HEK293 (cell line): ENCODE measurements at regions not wholly inside any gene's neighbourhood (a gene's known extent, or its start where the extent isn't known, plus 50 kb on each side); places are given as distances from the start of the nearest gene placed in this dataset.

Source experiments
- BCL11A ChIP-seq: fragments of 450-650 bp; formaldehyde crosslinking; IDR thresholded peaks from 2 replicates; pipeline ENCODE4 v1.5.1; 2016; ENCODE audit warnings: low read depth, missing biosample characterization, missing genetic modification characterization
- KLF10 ChIP-seq: fragments of 450-650 bp; IDR thresholded peaks from 2 replicates; pipeline ENCODE4 v1.5.1; 2018; ENCODE audit warnings: missing biosample characterization, mild to moderate bottlenecking, missing genetic modification characterization
- WT1 ChIP-seq: fragments of 450-650 bp; formaldehyde crosslinking; IDR thresholded peaks from 2 replicates; pipeline ENCODE4 v1.5.1; 2016; ENCODE audit warnings: missing biosample characterization, missing genetic modification characterization
- ZBTB17 ChIP-seq: fragments of 450-650 bp; formaldehyde crosslinking; IDR thresholded peaks from 2 replicates; pipeline ENCODE4 v1.5.1; 2016; ENCODE audit warnings: missing biosample characterization, missing genetic modification characterization
- ZBTB20 ChIP-seq: fragments of 450-650 bp; formaldehyde crosslinking; IDR thresholded peaks from 2 replicates; pipeline ENCODE4 v1.5.1; 2016; ENCODE audit warnings: missing biosample characterization, missing genetic modification characterization
- ZNF423 ChIP-seq: fragments of 450-650 bp; formaldehyde crosslinking; IDR thresholded peaks from 2 replicates; pipeline ENCODE4 v1.5.1; 2016; ENCODE audit warnings: missing biosample characterization, missing genetic modification characterization
- ZNF555 ChIP-seq: fragments of 450-650 bp; formaldehyde crosslinking; conservative IDR thresholded peaks from 2 replicates; pipeline ENCODE4 v1.5.1; 2017; ENCODE audit warnings: missing biosample characterization, mild to moderate bottlenecking, missing genetic modification characterization, inconsistent platforms
- ZNF768 ChIP-seq: fragments of 450-650 bp; formaldehyde crosslinking; IDR thresholded peaks from 2 replicates; pipeline ENCODE4 v1.5.1; 2018; ENCODE audit warnings: missing biosample characterization, mild to moderate bottlenecking, missing genetic modification characterization
- ZNF843 ChIP-seq: fragments of 450-650 bp; formaldehyde crosslinking; IDR thresholded peaks from 2 replicates; pipeline ENCODE4 v1.5.1; 2016; ENCODE audit warnings: missing biosample characterization, missing genetic modification characterization
- ZXDB ChIP-seq: fragments of 450-650 bp; formaldehyde crosslinking; IDR thresholded peaks from 2 replicates; pipeline ENCODE4 v1.5.1; 2016; ENCODE audit warnings: missing biosample characterization, missing genetic modification characterization
- TF ChIP-seq, protein P1 (sequence below): fragments of 450-650 bp; formaldehyde crosslinking; IDR thresholded peaks from 2 replicates; pipeline ENCODE4 v1.5.1; 2017; ENCODE audit warnings: missing biosample characterization, missing genetic modification characterization
- TF ChIP-seq, protein P2 (sequence below): fragments of 450-650 bp; formaldehyde crosslinking; IDR thresholded peaks from 2 replicates; pipeline ENCODE4 v1.5.1; 2016; ENCODE audit warnings: missing biosample characterization, missing genetic modification characterization
- TF ChIP-seq, protein P3 (sequence below): fragments of 450-650 bp; formaldehyde crosslinking; IDR thresholded peaks from 2 replicates; pipeline ENCODE4; 2016; ENCODE audit warnings: missing biosample characterization, missing genetic modification characterization

DNA sequence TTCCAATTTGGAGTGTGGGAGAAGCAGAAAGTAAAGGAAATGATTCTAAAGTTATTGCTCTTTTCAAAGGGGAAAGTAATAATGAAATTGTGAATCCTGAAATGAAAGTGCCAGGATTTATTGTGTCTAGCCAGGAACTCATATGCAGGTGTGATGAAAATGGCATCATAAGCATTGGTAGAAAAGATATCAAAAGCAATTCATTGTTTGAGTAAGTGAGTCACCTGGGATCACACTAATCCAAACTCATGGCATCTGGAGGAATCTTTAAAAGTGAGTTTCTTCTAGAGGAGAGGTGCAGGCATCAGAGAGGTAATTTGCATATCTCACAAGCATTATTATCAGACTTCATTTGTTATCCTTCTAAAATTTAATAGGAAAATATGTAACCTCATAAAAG, 84.7 kb downstream of the LARP7 start:
- TF ChIP-seq, protein P1, sequence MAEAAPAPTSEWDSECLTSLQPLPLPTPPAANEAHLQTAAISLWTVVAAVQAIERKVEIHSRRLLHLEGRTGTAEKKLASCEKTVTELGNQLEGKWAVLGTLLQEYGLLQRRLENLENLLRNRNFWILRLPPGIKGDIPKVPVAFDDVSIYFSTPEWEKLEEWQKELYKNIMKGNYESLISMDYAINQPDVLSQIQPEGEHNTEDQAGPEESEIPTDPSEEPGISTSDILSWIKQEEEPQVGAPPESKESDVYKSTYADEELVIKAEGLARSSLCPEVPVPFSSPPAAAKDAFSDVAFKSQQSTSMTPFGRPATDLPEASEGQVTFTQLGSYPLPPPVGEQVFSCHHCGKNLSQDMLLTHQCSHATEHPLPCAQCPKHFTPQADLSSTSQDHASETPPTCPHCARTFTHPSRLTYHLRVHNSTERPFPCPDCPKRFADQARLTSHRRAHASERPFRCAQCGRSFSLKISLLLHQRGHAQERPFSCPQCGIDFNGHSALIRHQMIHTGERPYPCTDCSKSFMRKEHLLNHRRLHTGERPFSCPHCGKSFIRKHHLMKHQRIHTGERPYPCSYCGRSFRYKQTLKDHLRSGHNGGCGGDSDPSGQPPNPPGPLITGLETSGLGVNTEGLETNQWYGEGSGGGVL (tag by site-specific recombination), result no peak
- no peak for TF ChIP-seq ZNF768 (tag by site-specific recombination)
- TF ChIP-seq, protein P2, sequence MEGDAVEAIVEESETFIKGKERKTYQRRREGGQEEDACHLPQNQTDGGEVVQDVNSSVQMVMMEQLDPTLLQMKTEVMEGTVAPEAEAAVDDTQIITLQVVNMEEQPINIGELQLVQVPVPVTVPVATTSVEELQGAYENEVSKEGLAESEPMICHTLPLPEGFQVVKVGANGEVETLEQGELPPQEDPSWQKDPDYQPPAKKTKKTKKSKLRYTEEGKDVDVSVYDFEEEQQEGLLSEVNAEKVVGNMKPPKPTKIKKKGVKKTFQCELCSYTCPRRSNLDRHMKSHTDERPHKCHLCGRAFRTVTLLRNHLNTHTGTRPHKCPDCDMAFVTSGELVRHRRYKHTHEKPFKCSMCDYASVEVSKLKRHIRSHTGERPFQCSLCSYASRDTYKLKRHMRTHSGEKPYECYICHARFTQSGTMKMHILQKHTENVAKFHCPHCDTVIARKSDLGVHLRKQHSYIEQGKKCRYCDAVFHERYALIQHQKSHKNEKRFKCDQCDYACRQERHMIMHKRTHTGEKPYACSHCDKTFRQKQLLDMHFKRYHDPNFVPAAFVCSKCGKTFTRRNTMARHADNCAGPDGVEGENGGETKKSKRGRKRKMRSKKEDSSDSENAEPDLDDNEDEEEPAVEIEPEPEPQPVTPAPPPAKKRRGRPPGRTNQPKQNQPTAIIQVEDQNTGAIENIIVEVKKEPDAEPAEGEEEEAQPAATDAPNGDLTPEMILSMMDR (tag by site-specific recombination), result no peak
- TF ChIP-seq ZBTB17, result no peak
- TF ChIP-seq BCL11A (tag by site-specific recombination), result no peak
- TF ChIP-seq ZNF423 (tag by site-specific recombination), result no peak
- TF ChIP-seq ZXDB, result no peak
- TF ChIP-seq KLF10 (tag by site-specific recombination), result no peak
- TF ChIP-seq ZBTB20 (tag by site-specific recombination), result no peak
- TF ChIP-seq, protein P3, sequence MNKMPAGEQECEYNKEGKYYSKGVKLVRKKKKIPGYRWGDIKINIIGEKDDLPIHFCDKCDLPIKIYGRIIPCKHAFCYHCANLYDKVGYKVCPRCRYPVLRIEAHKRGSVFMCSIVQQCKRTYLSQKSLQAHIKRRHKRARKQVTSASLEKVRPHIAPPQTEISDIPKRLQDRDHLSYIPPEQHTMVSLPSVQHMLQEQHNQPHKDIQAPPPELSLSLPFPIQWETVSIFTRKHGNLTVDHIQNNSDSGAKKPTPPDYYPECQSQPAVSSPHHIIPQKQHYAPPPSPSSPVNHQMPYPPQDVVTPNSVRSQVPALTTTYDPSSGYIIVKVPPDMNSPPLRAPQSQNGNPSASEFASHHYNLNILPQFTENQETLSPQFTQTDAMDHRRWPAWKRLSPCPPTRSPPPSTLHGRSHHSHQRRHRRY (tag by site-specific recombination), result no peak
- no peak for TF ChIP-seq WT1 (tag by site-specific recombination)
- TF ChIP-seq ZNF555 (tag by site-specific recombination), result no peak
- no peak for TF ChIP-seq ZNF843
